ENCODE measurements at regions not wholly inside any gene's neighbourhood (a gene's known extent, or its start where the extent isn't known, plus 50 kb on each side); places are given as distances from the start of the nearest gene placed in this dataset.

DNA sequence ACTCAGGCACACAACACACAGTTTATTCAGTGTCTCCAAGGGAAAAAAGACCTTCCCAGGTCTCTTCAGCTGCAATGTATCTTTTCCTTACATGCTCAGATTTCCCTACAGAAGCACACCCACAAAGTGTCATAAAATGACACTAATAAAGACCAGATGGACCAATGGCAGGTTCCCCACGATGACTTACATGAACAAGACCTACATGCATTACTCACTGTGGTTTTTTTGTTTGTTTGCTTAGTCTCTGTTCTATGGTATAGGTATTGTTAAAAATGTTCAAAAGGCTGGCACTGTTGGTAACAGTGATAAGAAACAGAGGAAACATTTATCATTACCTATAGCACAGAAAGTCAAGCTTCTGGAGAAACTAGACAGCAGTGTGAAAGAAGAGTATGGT is 318.2 kb upstream of the TMCO5A start:
- 27 to 59% (median 42%) methylated on average over 1 of the region's 1 CpG for WGBS, 5 donors
- H3K9me3 ChIP-seq, result no peaks in the 10 kb centered on the region
- no peak overlapping the region for H3K27ac ChIP-seq
- no peaks in the 10 kb centered on the region for H3K4me1 ChIP-seq
- no peak overlapping the region for H3K4me3 ChIP-seq
- no peaks in the 10 kb centered on the region for H3K36me3 ChIP-seq
- intact Hi-C loops (cut with DNase I; ENCODE audit: low total_unique reads), result no loop called here
- no peak for TF ChIP-seq POLR2AphosphoS5 (IDR thresholded peaks at IDR 0.05)
- TF ChIP-seq, protein P1, sequence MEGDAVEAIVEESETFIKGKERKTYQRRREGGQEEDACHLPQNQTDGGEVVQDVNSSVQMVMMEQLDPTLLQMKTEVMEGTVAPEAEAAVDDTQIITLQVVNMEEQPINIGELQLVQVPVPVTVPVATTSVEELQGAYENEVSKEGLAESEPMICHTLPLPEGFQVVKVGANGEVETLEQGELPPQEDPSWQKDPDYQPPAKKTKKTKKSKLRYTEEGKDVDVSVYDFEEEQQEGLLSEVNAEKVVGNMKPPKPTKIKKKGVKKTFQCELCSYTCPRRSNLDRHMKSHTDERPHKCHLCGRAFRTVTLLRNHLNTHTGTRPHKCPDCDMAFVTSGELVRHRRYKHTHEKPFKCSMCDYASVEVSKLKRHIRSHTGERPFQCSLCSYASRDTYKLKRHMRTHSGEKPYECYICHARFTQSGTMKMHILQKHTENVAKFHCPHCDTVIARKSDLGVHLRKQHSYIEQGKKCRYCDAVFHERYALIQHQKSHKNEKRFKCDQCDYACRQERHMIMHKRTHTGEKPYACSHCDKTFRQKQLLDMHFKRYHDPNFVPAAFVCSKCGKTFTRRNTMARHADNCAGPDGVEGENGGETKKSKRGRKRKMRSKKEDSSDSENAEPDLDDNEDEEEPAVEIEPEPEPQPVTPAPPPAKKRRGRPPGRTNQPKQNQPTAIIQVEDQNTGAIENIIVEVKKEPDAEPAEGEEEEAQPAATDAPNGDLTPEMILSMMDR (IDR thresholded peaks at IDR 0.05), result no peak
- TF ChIP-seq POLR2A (IDR thresholded peaks at IDR 0.05), result no peak
- TF ChIP-seq EP300 (IDR thresholded peaks at IDR 0.05), result no peak
- H3K27me3 ChIP-seq, result no peaks in the 10 kb centered on the region
- DNase-seq, result no peak

DNA sequence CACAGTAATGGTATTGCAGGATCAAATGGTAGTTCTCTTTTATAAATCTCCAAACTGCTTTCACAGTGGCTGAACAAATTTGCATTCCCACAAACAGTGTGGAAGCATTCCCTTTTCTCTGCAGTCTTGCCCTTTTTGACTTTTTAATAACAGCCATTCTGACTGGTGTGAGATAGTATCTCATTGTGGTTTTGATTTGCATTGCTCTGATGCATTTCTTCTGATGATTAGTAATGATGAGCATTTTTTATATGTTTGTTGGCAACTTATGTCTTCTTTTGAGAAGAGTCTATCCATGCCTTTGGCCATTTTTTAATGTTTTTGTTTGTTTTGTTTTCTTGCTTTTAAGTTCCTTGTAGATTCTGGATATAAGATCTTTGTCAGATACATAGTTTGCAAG is 316.1 kb upstream of the TMCO5A start:
- H3K4me1 ChIP-seq, result no peaks in the 10 kb centered on the region
- no peak overlapping the region for H3K27ac ChIP-seq
- H3K4me3 ChIP-seq, result no peak overlapping the region
- no peaks in the 10 kb centered on the region for H3K27me3 ChIP-seq
- intact Hi-C loops (cut with DNase I; ENCODE audit: low total_unique reads), result no loop called here
- no peaks in the 10 kb centered on the region for H3K36me3 ChIP-seq
- no peaks in the 10 kb centered on the region for H3K9me3 ChIP-seq
- no peak for TF ChIP-seq EP300 (IDR thresholded peaks at IDR 0.05)
- DNase-seq, result no peak

DNA sequence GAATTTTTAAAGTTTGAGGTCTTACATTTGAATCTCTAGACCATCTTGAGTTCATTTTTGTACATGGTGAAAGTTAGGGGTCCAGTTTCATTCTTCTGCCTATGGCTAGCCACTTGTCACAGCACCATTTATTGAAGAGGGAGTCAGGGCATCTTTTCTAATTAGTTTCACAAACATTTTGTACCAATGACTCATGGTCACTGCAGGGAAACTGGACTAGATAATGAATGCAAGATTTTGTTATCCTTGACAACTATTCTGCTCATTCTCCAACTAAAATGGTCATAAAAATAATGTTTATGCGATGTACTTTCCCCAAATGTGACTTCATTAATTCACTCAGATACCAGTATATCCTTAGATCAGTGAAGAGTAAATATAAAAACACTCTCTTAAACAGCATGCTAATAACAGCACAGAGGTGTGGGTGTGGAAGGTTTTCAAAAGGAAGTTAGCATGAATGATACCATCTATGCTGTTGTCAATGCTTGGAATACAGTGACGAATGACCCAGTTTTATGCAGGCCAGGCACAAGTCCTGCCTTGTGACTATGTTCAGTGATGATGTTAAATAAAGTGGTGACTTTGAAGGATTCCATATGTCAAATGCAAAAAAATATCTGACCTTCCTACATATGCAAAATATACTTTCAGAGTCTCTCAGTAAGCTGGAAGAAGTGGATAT is 314.9 kb upstream of the TMCO5A start:
- DNase-seq, result no peak
- H3K9me3 ChIP-seq, result no peaks in the 10 kb centered on the region
- no peak overlapping the region for H3K4me3 ChIP-seq
- no peaks in the 10 kb centered on the region for H3K36me3 ChIP-seq
- no peak for TF ChIP-seq EP300 (IDR thresholded peaks at IDR 0.05)
- WGBS, 5 donors, result 93 to 99% (median 96%) methylated on average over 2 of the region's 2 CpGs
- H3K27me3 ChIP-seq, result no peaks in the 10 kb centered on the region
- H3K4me1 ChIP-seq, result no peaks in the 10 kb centered on the region
- intact Hi-C loops (cut with DNase I; ENCODE audit: low total_unique reads), result no loop called here
- H3K27ac ChIP-seq, result no peak overlapping the region

DNA sequence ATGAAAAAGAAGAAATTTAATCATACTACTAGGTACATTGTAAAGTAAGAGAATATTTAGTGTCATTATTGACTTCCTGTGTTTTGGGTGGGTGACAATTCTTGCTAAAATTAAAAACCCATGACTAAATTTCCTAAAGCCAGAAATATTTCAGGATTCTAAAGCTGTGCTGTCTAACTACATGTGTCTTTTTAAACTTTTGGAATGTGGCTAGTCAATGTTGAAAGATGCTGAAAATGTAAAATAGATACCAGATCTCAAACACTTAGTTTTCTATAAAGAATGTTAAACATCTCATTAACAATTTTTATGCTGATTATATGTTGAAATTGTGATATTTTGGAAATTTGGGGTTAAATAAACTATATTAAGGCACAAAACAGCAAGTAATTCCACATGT is 308.9 kb upstream of the TMCO5A start:
- no peak for DNase-seq
- no peaks in the 10 kb centered on the region for H3K4me1 ChIP-seq
- H3K36me3 ChIP-seq, result no peaks in the 10 kb centered on the region
- TF ChIP-seq POLR2AphosphoS5 (IDR thresholded peaks at IDR 0.05), result no peak
- TF ChIP-seq, protein P1 (IDR thresholded peaks at IDR 0.05), result no peak
- no peak for TF ChIP-seq POLR2A (IDR thresholded peaks at IDR 0.05)
- TF ChIP-seq EP300 (IDR thresholded peaks at IDR 0.05), result no peak
- no peak overlapping the region for H3K27ac ChIP-seq
- H3K4me3 ChIP-seq, result no peak overlapping the region
- intact Hi-C loops (cut with DNase I; ENCODE audit: low total_unique reads), result no loop called here
- H3K9me3 ChIP-seq, result no peaks in the 10 kb centered on the region
- H3K27me3 ChIP-seq, result no peaks in the 10 kb centered on the region

DNA sequence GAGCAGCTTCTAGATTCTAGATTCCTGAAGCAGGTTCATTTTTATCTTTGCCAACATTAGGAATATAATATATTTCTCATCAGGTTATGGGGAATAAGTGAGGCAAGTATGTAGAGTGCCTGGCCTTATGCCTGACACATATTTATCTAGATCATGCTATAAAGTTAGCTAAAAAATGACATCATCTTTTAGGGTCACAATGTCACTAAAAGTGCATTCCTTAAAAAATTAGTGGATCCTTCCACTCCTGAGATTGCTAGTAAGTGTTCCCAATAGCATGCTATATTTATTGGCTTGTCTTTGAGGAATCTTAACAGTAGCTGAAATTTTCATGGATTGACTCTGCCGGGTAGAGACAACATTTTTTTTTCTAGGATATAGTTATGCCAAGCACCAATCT is 305.9 kb upstream of the TMCO5A start:
- TF ChIP-seq POLR2A (IDR thresholded peaks at IDR 0.05) (no peak), POLR2AphosphoS5 (IDR thresholded peaks at IDR 0.05) (no peak), EP300 (IDR thresholded peaks at IDR 0.05) (no peak)
- Histone ChIP-seq H3K27ac (no peak overlapping the region), H3K27me3 (no peaks in the 10 kb centered on the region), H3K36me3 (no peaks in the 10 kb centered on the region), H3K9me3 (no peaks in the 10 kb centered on the region), H3K4me3 (no peak overlapping the region), H3K4me1 (no peaks in the 10 kb centered on the region)
- intact Hi-C loops (cut with DNase I; ENCODE audit: low total_unique reads), result no loop called here
- 57 to 95% (median 86%) methylated on average over 1 of the region's 1 CpG for WGBS, 5 donors
- DNase-seq, result no peak

DNA sequence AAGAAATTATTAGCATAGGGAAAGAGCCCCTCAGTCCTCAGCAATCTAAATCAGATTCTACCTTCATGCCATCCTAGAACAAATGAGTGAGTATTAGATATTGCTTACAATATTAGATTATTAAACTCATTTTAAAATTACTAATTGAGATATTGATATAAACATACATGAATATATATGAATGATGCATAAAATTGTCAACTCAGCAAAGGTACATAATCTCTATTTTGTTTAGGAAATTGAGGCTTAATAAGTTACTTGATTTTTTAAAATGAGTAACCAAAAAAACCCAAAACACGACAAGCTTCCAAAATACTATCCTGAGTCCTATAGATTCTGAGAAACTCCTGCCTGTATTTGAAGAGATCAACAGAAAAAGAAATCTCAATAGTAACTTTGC is 297.7 kb upstream of the TMCO5A start:
- no peaks in the 10 kb centered on the region for H3K9me3 ChIP-seq
- H3K4me1 ChIP-seq, result no peaks in the 10 kb centered on the region
- no peaks in the 10 kb centered on the region for H3K27me3 ChIP-seq
- intact Hi-C loops (cut with DNase I; ENCODE audit: low total_unique reads), result no loop called here
- 66 to 84% (median 75%) methylated on average over 1 of the region's 1 CpG for WGBS, 5 donors
- TF ChIP-seq EP300 (IDR thresholded peaks at IDR 0.05) (no peak), POLR2AphosphoS5 (IDR thresholded peaks at IDR 0.05) (no peak), POLR2A (IDR thresholded peaks at IDR 0.05) (no peak)
- TF ChIP-seq, protein P1 (IDR thresholded peaks at IDR 0.05), result no peak
- no peak overlapping the region for H3K27ac ChIP-seq
- DNase-seq, result no peak
- no peaks in the 10 kb centered on the region for H3K36me3 ChIP-seq
- H3K4me3 ChIP-seq, result no peak overlapping the region
